SK-N-SH treated with all-trans-retinoic acid at 6 μM for 48 hours (cell line): ENCODE measurements at regions not wholly inside any gene's neighbourhood (a gene's known extent, or its start where the extent isn't known, plus 50 kb on each side); places are given as distances from the start of the nearest gene placed in this dataset.

Source experiments
- ATAC-seq: fragments of 200-7000 bp; cut with Tn5 transposase; 3 replicates; pipeline ENCODE4 v1.9.1; 2020; ENCODE audit warnings: mild to moderate bottlenecking, moderate library complexity
- CSRNP3 ChIP-seq: fragments of 250-450 bp; sonication (Bioruptor Pico); IDR thresholded peaks from 2 replicates; pipeline ENCODE4 v1.5.1; 2021; ENCODE audit warnings: mild to moderate bottlenecking, moderate library complexity
- ISL1 ChIP-seq: fragments of 250-450 bp; sonication (Bioruptor Pico); IDR thresholded peaks from 2 replicates; pipeline ENCODE4 v2.1.2; 2022; ENCODE audit warnings: mild to moderate bottlenecking, moderate library complexity
- OSR1 ChIP-seq: fragments of 250-450 bp; sonication (Bioruptor Pico); IDR thresholded peaks from 2 replicates; pipeline ENCODE4 v1.8.0; 2022; ENCODE audit warnings: moderate library complexity, mild to moderate bottlenecking, inconsistent platforms
- POU6F1 ChIP-seq: fragments of 250-450 bp; sonication (Bioruptor Pico); IDR thresholded peaks from 2 replicates; pipeline ENCODE4 v1.8.0; 2021; ENCODE audit warnings: low read depth, mild to moderate bottlenecking, moderate library complexity, borderline replicate concordance
- SNAI2 ChIP-seq: fragments of 250-450 bp; sonication (Bioruptor Pico); IDR thresholded peaks from 2 replicates; pipeline ENCODE4 v1.5.0; 2020; ENCODE audit warnings: mild to moderate bottlenecking, moderate library complexity

- TF ChIP-seq SNAI2 (CRISPR knock-in tag), result no peak
- no peak for TF ChIP-seq POU6F1 (CRISPR knock-in tag)
- no peak for TF ChIP-seq OSR1 (CRISPR knock-in tag)
- no peak for TF ChIP-seq ISL1
- no peak for TF ChIP-seq CSRNP3
- TF ChIP-seq, all 23 proteins: peak for 0
- no peak for ATAC-seq
These were observed 50.9 kb upstream of the EP300 start for GRCh38 chr22:41041532-41041931.
